Fibroblast of villous mesenchyme (primary cell): ENCODE measurements at regions not wholly inside any gene's neighbourhood (a gene's known extent, or its start where the extent isn't known, plus 50 kb on each side); places are given as distances from the start of the nearest gene placed in this dataset.

ENCODE experiments used
- DNase-seq: peaks from one replicate; pipeline ENCODE4 v3.0.0-alpha.2; 2010; ENCODE audit warnings: low read depth
- H3K4me3 ChIP-seq: 2 replicates; pipeline ENCODE4 v1.5.1; 2011; ENCODE audit warnings: low read depth, mild to moderate bottlenecking, low read length
- CTCF ChIP-seq: IDR thresholded peaks from 2 replicates; pipeline ENCODE4 v1.5.1; 2012; ENCODE audit warnings: low read depth, mild to moderate bottlenecking, low read length; ENCODE audit not compliant: insufficient read depth

GRCh38 chr2:104033399-104033798, 820.5 kb upstream of the POU3F3 start:
- DNase-seq, result no peak
- TF ChIP-seq CTCF, result no peak
- no peak overlapping the region for H3K4me3 ChIP-seq

- DNase-seq, result no peak
- no peak overlapping the region for H3K4me3 ChIP-seq
- TF ChIP-seq CTCF, result no peak
Observed at GRCh38 chr2:104040771-104041170, 813.1 kb upstream of the POU3F3 start.

GRCh38 chr2:104041351-104041750, 812.6 kb upstream of the POU3F3 start:
- TF ChIP-seq CTCF, result no peak
- no peak overlapping the region for H3K4me3 ChIP-seq
- DNase-seq, result no peak

- H3K4me3 ChIP-seq, result no peak overlapping the region
- no peak for TF ChIP-seq CTCF
- no peak for DNase-seq
Observed at GRCh38 chr2:104043864-104044263, 810.1 kb upstream of the POU3F3 start.

GRCh38 chr2:104045071-104045470, 808.8 kb upstream of the POU3F3 start:
- H3K4me3 ChIP-seq, result no peak overlapping the region
- no peak for TF ChIP-seq CTCF
- DNase-seq, result no peak

- no peak for TF ChIP-seq CTCF
- no peak overlapping the region for H3K4me3 ChIP-seq
- no peak for DNase-seq
Observed at GRCh38 chr2:104046466-104046865, 807.4 kb upstream of the POU3F3 start.

GRCh38 chr2:104047516-104047915, 806.4 kb upstream of the POU3F3 start:
- no peak for DNase-seq
- no peak overlapping the region for H3K4me3 ChIP-seq
- TF ChIP-seq CTCF, result no peak
